Activated T-helper 1 cell treated with anti-CD3 and anti-CD28 coated beads, Interleukin-12 subunit alpha, Interleukin-12 subunit beta, Interleukin-2, Interleukin-4 antibody, amounts not matched to agents 30 ng/mL and 10 ng/mL and 1 ng/mL, durations not matched to agents 14 hours and 24 hours and 36 hours (primary cell): ENCODE measurements at regions not wholly inside any gene's neighbourhood (a gene's known extent, or its start where the extent isn't known, plus 50 kb on each side); places are given as distances from the start of the nearest gene placed in this dataset.
"Not testable (repeated sequence)": the region's sequence is repeated elsewhere in the genome, so short reads cannot be mapped to it uniquely, and the experiment has no call there.

ENCODE experiments used
- DNase-seq: peaks from one replicate; pipeline ENCODE4 v3.0.0; 2021; ENCODE audit warnings: low spot score
- H3K27ac Mint-ChIP-seq: one replicate; pipeline ENCODE4 v1.8.0; 2021; ENCODE audit warnings: mild to moderate bottlenecking, mixed read lengths
- H3K27me3 Mint-ChIP-seq: one replicate; pipeline ENCODE4 v1.8.0; 2022; ENCODE audit warnings: mild to moderate bottlenecking, moderate library complexity, mixed read lengths; ENCODE audit not compliant: insufficient read depth
- H3K36me3 Mint-ChIP-seq: one replicate; pipeline ENCODE4 v1.8.0; 2021; ENCODE audit warnings: low read depth, mixed read lengths
- H3K4me1 Mint-ChIP-seq: one replicate; pipeline ENCODE4 v1.8.0; 2021; ENCODE audit warnings: low read depth, mixed read lengths
- H3K4me3 Mint-ChIP-seq: one replicate; pipeline ENCODE4 v1.8.0; 2021; ENCODE audit warnings: mild to moderate bottlenecking, moderate library complexity, mixed read lengths
- H3K9me3 Mint-ChIP-seq: one replicate; pipeline ENCODE4 v1.8.0; 2021; ENCODE audit warnings: mixed read lengths
- intact Hi-C: fragments of 100-400 bp; cut with micrococcal nuclease; formaldehyde crosslinking; loops from one replicate; pipeline ENCODE4 v1.15.1; 2024

- intact Hi-C loops: no loop called here
- H3K27ac Mint-ChIP-seq: no peak overlapping the region
- H3K36me3 Mint-ChIP-seq: no peaks in the 10 kb centered on the region
- no peak overlapping the region for H3K4me3 Mint-ChIP-seq
- no peaks in the 10 kb centered on the region for H3K27me3 Mint-ChIP-seq
- no peaks in the 10 kb centered on the region for H3K9me3 Mint-ChIP-seq
- no peaks in the 10 kb centered on the region for H3K4me1 Mint-ChIP-seq
- DNase-seq: no peak
Observed at GRCh38 chr2:13332060-13332459, 615.3 kb downstream of the TRIB2 start.

- H3K27me3 Mint-ChIP-seq, H3K4me1 Mint-ChIP-seq, H3K4me3 Mint-ChIP-seq, DNase-seq, H3K9me3 Mint-ChIP-seq, H3K36me3 Mint-ChIP-seq, intact Hi-C loops, H3K27ac Mint-ChIP-seq: not testable (repeated sequence)
Observed at GRCh38 chr2:13334071-13334470, 617.3 kb downstream of the TRIB2 start.

GRCh38 chr2:13334545-13334944 lies 617.8 kb downstream of the TRIB2 start:
- no peaks in the 10 kb centered on the region for H3K4me1 Mint-ChIP-seq
- no peak overlapping the region for H3K4me3 Mint-ChIP-seq
- intact Hi-C loops: no loop called here
- H3K9me3 Mint-ChIP-seq: no peaks in the 10 kb centered on the region
- no peak for DNase-seq
- H3K36me3 Mint-ChIP-seq: no peaks in the 10 kb centered on the region
- H3K27ac Mint-ChIP-seq: no peak overlapping the region
- no peaks in the 10 kb centered on the region for H3K27me3 Mint-ChIP-seq

GRCh38 chr2:13335862-13336535 lies 619.3 kb downstream of the TRIB2 start:
- Mint-ChIP-seq H3K4me1 (no peaks in the 10 kb centered on the region), H3K27ac (no peak overlapping the region), H3K4me3 (no peak overlapping the region), H3K9me3 (no peaks in the 10 kb centered on the region), H3K36me3 (no peaks in the 10 kb centered on the region), H3K27me3 (no peaks in the 10 kb centered on the region)
- intact Hi-C loops: no loop called here
- no peak for DNase-seq

- Mint-ChIP-seq H3K4me1 (no peaks in the 10 kb centered on the region), H3K9me3 (no peaks in the 10 kb centered on the region)
- intact Hi-C loops: no loop called here
Observed at GRCh38 chr2:13351068-13351467, 634.3 kb downstream of the TRIB2 start.

GRCh38 chr2:13353083-13353482 lies 636.3 kb downstream of the TRIB2 start:
- no peaks in the 10 kb centered on the region for H3K36me3 Mint-ChIP-seq
- no peaks in the 10 kb centered on the region for H3K27me3 Mint-ChIP-seq
- no peaks in the 10 kb centered on the region for H3K4me1 Mint-ChIP-seq
- intact Hi-C loops: no loop called here
- H3K4me3 Mint-ChIP-seq: no peak overlapping the region
- no peaks in the 10 kb centered on the region for H3K9me3 Mint-ChIP-seq
- DNase-seq: no peak
- H3K27ac Mint-ChIP-seq: no peak overlapping the region

More at GRCh38 chr2:13351068-13351467, 634.3 kb downstream of the TRIB2 start:
- H3K4me3 Mint-ChIP-seq: no peak overlapping the region
- no peaks in the 10 kb centered on the region for H3K27me3 Mint-ChIP-seq
- H3K36me3 Mint-ChIP-seq: no peaks in the 10 kb centered on the region
- DNase-seq: no peak
- no peak overlapping the region for H3K27ac Mint-ChIP-seq

- no peaks in the 10 kb centered on the region for H3K9me3 Mint-ChIP-seq
- intact Hi-C loops: no loop called here
- H3K4me1 Mint-ChIP-seq: no peaks in the 10 kb centered on the region
- H3K27ac Mint-ChIP-seq: no peak overlapping the region
- H3K27me3 Mint-ChIP-seq: no peaks in the 10 kb centered on the region
- no peak for DNase-seq
- no peak overlapping the region for H3K4me3 Mint-ChIP-seq
- no peaks in the 10 kb centered on the region for H3K36me3 Mint-ChIP-seq
Observed at GRCh38 chr2:13354031-13354430, 637.3 kb downstream of the TRIB2 start.

GRCh38 chr2:13381928-13382327 lies 665.2 kb downstream of the TRIB2 start:
- H3K27ac Mint-ChIP-seq, H3K4me1 Mint-ChIP-seq, H3K27me3 Mint-ChIP-seq, H3K9me3 Mint-ChIP-seq, H3K36me3 Mint-ChIP-seq, DNase-seq, H3K4me3 Mint-ChIP-seq, intact Hi-C loops: not testable (repeated sequence)

- H3K27me3 Mint-ChIP-seq, H3K9me3 Mint-ChIP-seq, H3K4me1 Mint-ChIP-seq, intact Hi-C loops, H3K36me3 Mint-ChIP-seq, H3K27ac Mint-ChIP-seq, H3K4me3 Mint-ChIP-seq, DNase-seq: not testable (repeated sequence)
Observed at GRCh38 chr2:13389172-13389571, 672.4 kb downstream of the TRIB2 start.

- H3K4me1 Mint-ChIP-seq: no peaks in the 10 kb centered on the region
- no peak for DNase-seq
- H3K27ac Mint-ChIP-seq: no peak overlapping the region
- H3K4me3 Mint-ChIP-seq: no peak overlapping the region
- no peaks in the 10 kb centered on the region for H3K36me3 Mint-ChIP-seq
- no peaks in the 10 kb centered on the region for H3K9me3 Mint-ChIP-seq
- H3K27me3 Mint-ChIP-seq: no peaks in the 10 kb centered on the region
- intact Hi-C loops: no loop called here
Observed at GRCh38 chr2:13390676-13391075, 673.9 kb downstream of the TRIB2 start.

GRCh38 chr2:13401312-13401711 lies 684.6 kb downstream of the TRIB2 start:
- H3K4me3 Mint-ChIP-seq: no peak overlapping the region
- no peaks in the 10 kb centered on the region for H3K36me3 Mint-ChIP-seq
- peaks cover 8% of the 10 kb centered on the region for H3K9me3 Mint-ChIP-seq
- no peak for DNase-seq
- H3K4me1 Mint-ChIP-seq: no peaks in the 10 kb centered on the region
- no peaks in the 10 kb centered on the region for H3K27me3 Mint-ChIP-seq
- no peak overlapping the region for H3K27ac Mint-ChIP-seq
- intact Hi-C loops: no loop called here

- peaks cover 7% of the 10 kb centered on the region for H3K9me3 Mint-ChIP-seq
- H3K4me1 Mint-ChIP-seq: no peaks in the 10 kb centered on the region
- no peak overlapping the region for H3K4me3 Mint-ChIP-seq
- H3K27me3 Mint-ChIP-seq: no peaks in the 10 kb centered on the region
- no peaks in the 10 kb centered on the region for H3K36me3 Mint-ChIP-seq
- intact Hi-C loops: no loop called here
- DNase-seq: no peak
- H3K27ac Mint-ChIP-seq: no peak overlapping the region
Observed at GRCh38 chr2:13413989-13414388, 697.3 kb downstream of the TRIB2 start.

GRCh38 chr2:13414897-13415296 lies 698.2 kb downstream of the TRIB2 start:
- DNase-seq: no peak
- H3K4me3 Mint-ChIP-seq: no peak overlapping the region

GRCh38 chr2:13433954-13434353 lies 717.2 kb downstream of the TRIB2 start:
- Mint-ChIP-seq H3K36me3 (no peaks in the 10 kb centered on the region), H3K4me3 (no peak overlapping the region), H3K27ac (no peak overlapping the region), H3K9me3 (peaks cover 8% of the 10 kb centered on the region), H3K27me3 (no peaks in the 10 kb centered on the region), H3K4me1 (no peaks in the 10 kb centered on the region)
- intact Hi-C loops: no loop called here
- DNase-seq: no peak

More at GRCh38 chr2:13414897-13415296, 698.2 kb downstream of the TRIB2 start:
- no peak overlapping the region for H3K27ac Mint-ChIP-seq
- no peaks in the 10 kb centered on the region for H3K27me3 Mint-ChIP-seq
- H3K4me1 Mint-ChIP-seq: no peaks in the 10 kb centered on the region
- H3K9me3 Mint-ChIP-seq: peaks cover 7% of the 10 kb centered on the region
- H3K36me3 Mint-ChIP-seq: no peaks in the 10 kb centered on the region
- intact Hi-C loops: no loop called here
